ENCODE measurements at regions not wholly inside any gene's neighbourhood (a gene's known extent, or its start where the extent isn't known, plus 50 kb on each side); places are given as distances from the start of the nearest gene placed in this dataset.

- Mint-ChIP-seq H3K27ac (ENCODE audit: unreplicated experiment) (no peak overlapping the region), H3K4me1 (ENCODE audit: low read depth, unreplicated experiment) (peaks cover 8% of the 10 kb centered on the region), H3K36me3 (ENCODE audit: insufficient read depth, unreplicated experiment) (no peaks in the 10 kb centered on the region), H3K27me3 (ENCODE audit: insufficient read depth, unreplicated experiment) (peaks cover 9% of the 10 kb centered on the region), H3K4me3 (ENCODE audit: unreplicated experiment) (no peak overlapping the region), H3K9me3 (ENCODE audit: unreplicated experiment) (peaks cover 9% of the 10 kb centered on the region)
- intact Hi-C loops (cut with micrococcal nuclease; ENCODE audit: unreplicated experiment) = no loop called here
- CTCF ChIA-PET = no interaction called here
- no peaks in the 10 kb centered on the region for H3K9me3 ChIP-seq
- no peak overlapping the region for H3K4me3 ChIP-seq (ENCODE audit: low read depth, low read length)
- POLR2A ChIA-PET = no interaction called here
- no peak for TF ChIP-seq CTCF (IDR thresholded peaks at IDR 0.05; ENCODE audit: insufficient read depth in 1 of 2, low read depth in 1 of 2, low read length in 1 of 2, severe bottlenecking in 1 of 2, unreplicated experiment in 1 of 2)
- H3K27me3 ChIP-seq (replicated peaks; ENCODE audit: control insufficient read depth, insufficient read depth, low read length) = peaks cover 2% of the 10 kb centered on the region; the same call in 1 of the 2 replicates
- no peaks in the 10 kb centered on the region for H3K36me3 ChIP-seq (ENCODE audit: control insufficient read depth, insufficient read depth, low read length)
- H3K4me1 ChIP-seq = no peaks in the 10 kb centered on the region
- BruUV-seq (replicated peaks) = no TSS peak
- DNase-seq = no peak
These were observed 225.5 kb upstream of the BLID start for GRCh38 chr11:122341477-122341876.

GRCh38 chr11:122340607-122341290 lies 224.7 kb upstream of the BLID start:
- DNase-seq = no peak
- Mint-ChIP-seq H3K4me1 (ENCODE audit: low read depth, unreplicated experiment) (peaks cover 8% of the 10 kb centered on the region), H3K27ac (ENCODE audit: unreplicated experiment) (no peak overlapping the region), H3K27me3 (ENCODE audit: insufficient read depth, unreplicated experiment) (peaks cover 9% of the 10 kb centered on the region), H3K9me3 (ENCODE audit: unreplicated experiment) (peaks cover 9% of the 10 kb centered on the region), H3K4me3 (ENCODE audit: unreplicated experiment) (no peak overlapping the region), H3K36me3 (ENCODE audit: insufficient read depth, unreplicated experiment) (no peaks in the 10 kb centered on the region)
- Histone ChIP-seq H3K4me1 (no peaks in the 10 kb centered on the region), H3K4me3 (ENCODE audit: low read depth, low read length) (no peak overlapping the region), H3K9me3 (no peaks in the 10 kb centered on the region), H3K27me3 (replicated peaks; ENCODE audit: control insufficient read depth, insufficient read depth, low read length) (peaks cover 2% of the 10 kb centered on the region; the same call in 1 of the 2 replicates), H3K36me3 (ENCODE audit: control insufficient read depth, insufficient read depth, low read length) (no peaks in the 10 kb centered on the region)
- no peak for TF ChIP-seq CTCF (IDR thresholded peaks at IDR 0.05; ENCODE audit: insufficient read depth in 1 of 2, low read depth in 1 of 2, low read length in 1 of 2, severe bottlenecking in 1 of 2, unreplicated experiment in 1 of 2)
- no TSS peak for BruUV-seq (replicated peaks)
- intact Hi-C loops (cut with micrococcal nuclease; ENCODE audit: unreplicated experiment) = no loop called here
- POLR2A ChIA-PET = no interaction called here
- CTCF ChIA-PET = no interaction called here

GRCh38 chr11:122339436-122340060 lies 223.5 kb upstream of the BLID start:
- intact Hi-C loops (cut with micrococcal nuclease; ENCODE audit: unreplicated experiment) = no loop called here
- Histone ChIP-seq H3K36me3 (ENCODE audit: control insufficient read depth, insufficient read depth, low read length) (no peaks in the 10 kb centered on the region), H3K9me3 (no peaks in the 10 kb centered on the region), H3K4me1 (no peaks in the 10 kb centered on the region), H3K27me3 (replicated peaks; ENCODE audit: control insufficient read depth, insufficient read depth, low read length) (peaks cover 2% of the 10 kb centered on the region; the same call in 1 of the 2 replicates), H3K4me3 (ENCODE audit: low read depth, low read length) (no peak overlapping the region)
- Mint-ChIP-seq H3K36me3 (ENCODE audit: insufficient read depth, unreplicated experiment) (no peaks in the 10 kb centered on the region), H3K9me3 (ENCODE audit: unreplicated experiment) (peaks cover 9% of the 10 kb centered on the region), H3K4me1 (ENCODE audit: low read depth, unreplicated experiment) (peaks cover 8% of the 10 kb centered on the region), H3K27me3 (ENCODE audit: insufficient read depth, unreplicated experiment) (peaks cover 9% of the 10 kb centered on the region), H3K4me3 (ENCODE audit: unreplicated experiment) (no peak overlapping the region), H3K27ac (ENCODE audit: unreplicated experiment) (no peak overlapping the region)
- no peak for DNase-seq
- POLR2A ChIA-PET = no interaction called here
- CTCF ChIA-PET = no interaction called here
- TF ChIP-seq CTCF (IDR thresholded peaks at IDR 0.05; ENCODE audit: insufficient read depth in 1 of 2, low read depth in 1 of 2, low read length in 1 of 2, severe bottlenecking in 1 of 2, unreplicated experiment in 1 of 2) = no peak
- no TSS peak for BruUV-seq (replicated peaks)

Data from Caco-2 (cell line).